NCI-H774 (cell line): ENCODE measurements at regions not wholly inside any gene's neighbourhood (a gene's known extent, or its start where the extent isn't known, plus 50 kb on each side); places are given as distances from the start of the nearest gene placed in this dataset.
"Not testable (repeated sequence)": the region's sequence is repeated elsewhere in the genome, so short reads cannot be mapped to it uniquely, and the experiment has no call there.

Source experiments
- DNase-seq: peaks from one replicate; lab custom pipeline; 2025; lab: John Stamatoyannopoulos, UW

DNA sequence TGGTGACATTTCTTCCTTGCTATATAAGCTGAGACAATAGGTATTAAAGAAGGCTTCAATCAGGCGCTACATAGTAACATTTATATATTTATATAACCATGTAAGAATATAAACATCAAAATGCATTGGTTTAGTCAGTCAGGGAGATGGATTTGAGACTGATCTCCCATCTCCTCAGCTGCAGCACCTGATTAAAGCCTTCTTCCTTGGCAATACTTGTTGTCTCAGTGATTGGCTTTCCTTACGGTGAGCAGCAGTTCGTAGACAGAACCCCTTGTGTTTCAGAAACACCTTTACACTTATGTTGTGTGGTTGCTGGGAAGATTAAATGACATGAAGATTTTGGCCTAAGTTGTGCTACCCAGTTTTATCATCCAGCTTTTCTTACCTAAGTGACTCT, 323.3 kb upstream of the DUSP10 start:
- DNase-seq: no peak

DNA sequence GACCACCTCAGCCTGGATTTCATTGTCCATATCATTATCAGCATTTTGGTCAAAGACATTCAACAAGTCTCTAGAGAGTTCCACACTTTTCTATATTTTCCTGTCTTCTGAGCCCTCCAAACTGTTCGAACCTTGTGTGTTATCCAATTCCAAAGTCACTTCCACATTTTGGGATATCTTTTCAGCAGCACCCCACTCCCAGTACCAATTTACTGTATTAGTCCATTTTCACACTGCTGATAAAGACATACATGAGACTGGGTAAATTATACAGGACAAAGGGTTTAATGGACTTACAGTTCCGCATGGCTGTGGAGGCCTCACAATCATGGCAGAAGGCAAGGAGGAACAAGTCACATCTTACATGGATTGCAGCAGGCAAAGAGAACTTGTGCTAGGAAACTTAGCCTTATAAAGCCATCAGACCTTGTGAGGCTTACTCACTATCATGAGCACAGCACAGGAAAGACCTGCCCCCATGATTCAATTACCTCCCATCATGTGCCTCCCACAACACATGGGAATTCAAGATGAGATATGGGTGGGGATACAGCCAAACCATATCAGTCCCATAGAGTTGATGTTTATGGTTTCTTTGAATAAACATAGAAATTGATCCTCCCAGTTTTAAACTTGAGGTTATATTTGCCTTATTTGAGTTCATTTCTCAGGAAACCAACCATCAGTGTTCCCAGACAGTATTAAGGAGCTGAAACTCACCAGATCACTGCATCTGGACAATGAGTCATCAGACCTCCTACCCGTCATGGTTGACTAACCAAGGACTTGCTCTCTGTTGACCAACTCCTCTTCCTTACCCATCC, 322.7 kb upstream of the DUSP10 start:
- no peak for DNase-seq

DNA sequence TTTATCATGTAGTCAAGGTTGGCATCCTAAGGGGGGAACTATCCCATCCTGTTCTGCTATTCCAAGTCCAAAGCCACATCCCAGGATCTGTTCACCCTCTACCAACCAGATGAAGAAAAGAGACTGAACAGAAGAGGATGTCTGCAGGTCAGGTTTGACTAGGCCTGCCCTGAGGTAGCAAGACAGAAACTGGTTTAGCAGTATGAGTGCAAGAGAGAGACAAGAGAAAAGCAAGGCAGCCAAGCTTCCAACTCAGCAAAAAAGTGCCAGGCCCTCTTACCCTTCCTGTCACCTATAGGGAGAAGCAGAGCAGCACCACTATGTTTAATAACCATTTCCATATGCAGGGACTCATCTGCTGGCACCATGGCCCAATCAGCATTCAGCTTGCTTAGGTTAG, 320.8 kb upstream of the DUSP10 start:
- DNase-seq: no peak

DNA sequence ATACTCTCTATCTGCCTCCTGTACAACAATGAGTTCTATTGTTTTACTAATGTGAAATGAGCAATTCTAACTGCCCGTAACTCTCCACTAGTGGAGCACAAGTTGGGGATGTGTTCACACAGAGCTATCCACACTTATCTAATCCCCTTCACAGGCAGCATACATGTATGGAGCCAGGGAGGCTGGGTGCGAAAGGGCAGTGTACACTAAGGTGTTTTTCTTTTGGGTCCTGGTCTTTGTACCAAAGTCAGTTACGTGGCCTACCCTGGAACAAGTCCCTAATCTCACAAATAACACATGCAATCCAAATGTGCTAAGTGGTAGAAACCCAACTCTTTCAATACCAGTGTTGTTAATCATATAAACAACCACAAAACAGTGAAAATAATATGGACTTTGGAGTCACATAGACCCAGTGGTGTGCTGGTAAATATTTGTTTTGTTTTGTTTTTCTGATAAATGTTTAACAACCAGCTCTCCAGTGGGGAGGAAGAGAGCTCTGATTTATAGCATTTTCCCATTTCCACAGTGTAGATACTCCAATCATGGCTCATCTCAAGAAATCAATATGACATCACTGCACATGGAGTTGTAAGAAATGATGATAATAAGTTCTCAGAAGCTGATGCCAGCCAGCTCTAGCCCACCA, 319.9 kb upstream of the DUSP10 start:
- no peak for DNase-seq

DNA sequence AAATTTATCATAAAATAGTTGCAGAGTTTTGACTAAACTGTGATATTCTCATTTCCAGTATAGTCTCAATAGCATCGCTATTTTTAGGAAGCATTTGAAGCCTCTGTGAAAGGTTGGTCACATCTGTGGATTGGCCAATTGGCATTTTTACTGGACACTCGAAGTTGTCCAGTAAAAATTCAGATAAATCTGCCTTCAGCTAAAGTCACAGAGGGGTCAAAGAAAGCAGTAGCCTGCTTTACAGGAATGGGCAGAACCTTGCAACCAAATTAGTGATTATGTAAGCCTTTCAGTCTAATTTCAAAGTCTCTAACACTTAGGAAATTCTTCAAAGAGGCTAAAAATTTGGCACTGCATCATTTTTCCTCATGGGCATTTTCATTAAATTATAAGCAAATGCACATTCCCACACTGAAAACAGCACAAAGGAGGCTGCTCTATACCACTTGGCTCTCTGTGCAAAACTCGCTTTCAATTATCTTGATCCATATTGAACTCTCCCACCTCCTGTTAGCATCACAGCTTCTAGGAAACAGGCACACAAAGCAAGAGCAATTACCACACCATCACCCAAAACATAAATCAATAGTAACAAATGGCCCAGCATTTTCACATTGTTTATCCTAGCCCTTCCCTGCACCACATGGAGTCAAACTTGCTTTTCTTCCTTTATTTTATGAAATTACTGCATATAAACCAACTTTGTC, 318.5 kb upstream of the DUSP10 start:
- DNase-seq: peak; percentile 28

DNA sequence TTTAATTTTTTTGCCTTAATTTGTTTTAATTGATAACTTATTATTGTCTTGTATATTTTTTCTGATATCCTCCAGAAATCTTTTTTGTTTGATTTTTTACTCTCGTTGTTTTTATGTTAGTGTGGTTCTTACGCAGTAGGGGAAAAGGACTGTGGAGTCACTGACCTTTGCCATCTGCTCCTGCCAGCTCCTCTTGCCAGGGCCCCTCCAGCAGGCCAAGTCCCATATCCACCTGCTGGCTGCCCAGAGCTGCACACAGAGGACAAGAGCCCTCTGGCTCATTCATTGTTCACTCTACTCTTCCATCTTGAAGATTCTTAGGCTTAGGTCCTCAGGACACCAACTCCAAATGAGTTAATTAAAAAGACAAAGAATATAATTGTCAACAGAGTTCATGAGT, 316.4 kb upstream of the DUSP10 start:
- no peak for DNase-seq

DNA sequence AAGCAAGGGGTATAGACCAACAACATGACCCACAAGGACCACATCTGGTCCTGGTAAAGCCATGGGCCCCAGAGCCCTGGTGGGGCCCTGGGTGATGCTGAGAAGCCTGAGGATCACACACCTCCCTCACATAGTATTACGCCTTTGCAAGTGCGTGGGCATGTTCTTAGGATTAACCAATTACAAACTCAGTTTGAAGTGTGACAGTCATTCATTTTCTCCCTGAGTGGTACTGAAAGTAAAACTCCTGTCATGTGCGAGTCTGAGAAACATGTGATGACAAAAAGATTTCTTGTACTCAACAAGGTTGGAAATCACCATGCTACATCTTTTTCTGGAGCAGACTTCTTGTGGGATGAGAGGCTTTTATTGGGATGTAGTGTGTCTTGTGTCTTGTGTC, 315.3 kb upstream of the DUSP10 start:
- no peak for DNase-seq

DNA sequence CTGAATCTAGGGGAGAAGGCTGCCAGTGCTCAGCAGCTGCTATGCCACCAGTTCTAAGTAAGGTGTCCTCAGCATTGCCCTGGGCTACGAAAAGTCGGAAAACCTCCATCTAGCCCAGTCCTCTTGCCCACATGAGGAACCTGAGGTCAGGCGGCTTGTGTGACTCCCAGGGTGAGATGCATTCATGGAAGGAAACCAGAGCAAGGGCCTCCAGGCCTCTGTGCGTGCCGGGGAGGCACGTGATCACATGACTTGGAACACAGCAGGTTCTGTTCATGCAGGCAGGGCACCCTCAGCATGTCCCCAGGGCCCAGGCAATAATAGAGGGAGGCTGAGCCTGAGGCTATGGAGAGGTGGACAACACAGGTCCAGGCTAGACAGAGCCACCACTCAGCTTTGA, 312.5 kb upstream of the DUSP10 start:
- no peak for DNase-seq

DNA sequence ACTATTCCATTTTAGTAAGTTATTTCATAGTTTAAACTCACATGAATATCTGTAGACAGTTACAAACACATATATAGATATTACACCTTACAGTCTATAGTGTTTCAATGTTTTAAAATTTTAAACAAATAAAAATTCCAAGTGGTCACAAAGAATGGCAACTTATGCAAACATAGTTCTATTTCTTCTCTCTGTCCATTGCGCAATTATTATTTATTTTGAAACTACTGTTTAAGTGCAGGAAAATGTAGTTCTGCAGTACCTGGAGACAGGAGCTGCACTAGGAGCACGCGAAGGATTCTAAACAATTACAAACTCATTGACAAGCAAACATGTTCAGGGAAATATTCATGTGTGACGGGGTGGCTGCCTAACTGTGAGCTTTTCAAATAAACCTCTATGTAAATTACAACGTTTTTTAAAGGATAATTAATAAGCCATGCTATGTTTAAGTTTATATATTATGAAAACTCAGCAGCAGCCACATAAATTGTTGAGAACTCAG, 312.0 kb upstream of the DUSP10 start:
- DNase-seq: no peak

DNA sequence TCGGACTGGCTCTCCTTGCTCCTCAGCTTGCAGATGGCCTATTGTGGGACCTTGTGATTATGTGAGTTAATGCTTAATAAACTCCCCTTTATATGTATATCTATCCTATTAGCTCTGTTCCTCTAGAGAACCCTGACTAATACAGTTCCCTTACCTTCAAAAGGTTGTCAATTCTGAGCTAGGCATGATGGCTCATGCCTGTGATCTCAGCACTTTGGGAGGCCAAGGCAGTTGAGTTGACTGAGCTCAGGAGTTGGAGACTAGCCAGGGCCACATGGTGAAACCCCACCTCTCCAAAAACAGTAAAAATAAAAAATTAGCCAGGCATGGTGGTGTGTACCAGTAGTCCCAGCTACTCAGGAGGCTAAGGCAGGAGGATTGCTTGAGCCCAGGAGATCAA, 309.4 kb upstream of the DUSP10 start:
- DNase-seq: not testable (repeated sequence)

DNA sequence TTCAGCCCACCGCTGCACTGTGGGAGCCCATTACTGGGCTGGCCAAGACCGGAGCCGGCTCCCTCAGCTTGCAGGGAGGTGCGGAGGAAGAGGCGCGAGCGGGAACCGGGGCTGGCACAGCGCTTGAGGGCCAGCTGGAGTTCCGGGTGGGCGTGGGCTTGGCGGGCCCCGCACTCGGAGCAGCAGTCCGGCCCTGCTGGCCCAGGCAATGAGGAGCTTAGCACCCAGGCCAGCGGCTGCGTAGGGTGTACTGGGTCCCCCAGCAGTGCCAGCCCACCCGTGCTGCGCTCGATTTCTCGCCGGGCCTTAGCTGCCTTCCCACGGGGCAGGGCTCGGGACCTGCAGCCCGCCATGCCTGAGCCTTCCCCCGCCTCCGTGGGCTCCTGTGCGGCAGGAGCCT, 307.8 kb upstream of the DUSP10 start:
- not testable (repeated sequence) for DNase-seq

DNA sequence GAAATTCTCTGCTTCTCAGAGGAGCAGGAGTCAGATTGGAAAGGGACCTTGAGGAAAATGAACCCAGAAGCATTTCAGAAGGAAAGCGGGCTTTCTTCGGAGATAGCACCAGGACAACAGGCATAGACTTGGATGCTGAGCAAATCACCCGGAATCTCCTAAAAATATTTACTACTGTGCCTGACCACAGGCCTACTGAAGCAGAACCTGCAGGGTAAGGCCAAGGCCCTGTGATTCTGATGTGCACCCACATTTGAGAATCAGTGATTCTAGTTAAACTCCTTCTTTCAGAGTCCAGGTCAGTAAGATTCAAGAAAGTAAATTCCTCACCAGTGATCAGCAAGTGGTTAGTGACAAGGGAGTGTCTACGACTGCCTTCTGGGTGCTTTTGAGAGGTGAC, 307.3 kb upstream of the DUSP10 start:
- DNase-seq: no peak

DNA sequence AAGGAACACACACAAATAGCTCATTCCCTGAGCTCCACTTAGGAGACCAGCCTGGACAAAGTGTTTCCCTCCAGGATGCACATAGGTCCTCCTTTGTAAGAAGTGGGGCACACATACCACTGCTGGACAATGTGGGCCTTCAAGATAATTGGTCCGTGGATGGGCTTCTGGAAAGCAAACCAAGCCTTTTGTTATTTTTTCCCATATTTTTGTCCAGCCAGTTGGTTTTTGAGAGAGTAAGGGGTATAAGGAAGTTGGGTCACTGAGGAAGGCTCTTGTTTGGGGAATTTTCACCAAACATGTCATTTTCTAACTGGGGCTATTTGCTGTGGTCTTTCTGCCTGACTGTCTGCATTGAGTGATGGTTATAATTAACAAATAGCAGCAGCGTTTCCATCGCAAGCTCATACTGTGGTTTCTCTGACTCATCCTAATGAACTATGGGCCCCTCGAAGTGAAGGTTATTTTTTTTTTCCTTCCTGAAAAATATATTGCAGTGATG, 306.3 kb upstream of the DUSP10 start:
- DNase-seq: no peak

DNA sequence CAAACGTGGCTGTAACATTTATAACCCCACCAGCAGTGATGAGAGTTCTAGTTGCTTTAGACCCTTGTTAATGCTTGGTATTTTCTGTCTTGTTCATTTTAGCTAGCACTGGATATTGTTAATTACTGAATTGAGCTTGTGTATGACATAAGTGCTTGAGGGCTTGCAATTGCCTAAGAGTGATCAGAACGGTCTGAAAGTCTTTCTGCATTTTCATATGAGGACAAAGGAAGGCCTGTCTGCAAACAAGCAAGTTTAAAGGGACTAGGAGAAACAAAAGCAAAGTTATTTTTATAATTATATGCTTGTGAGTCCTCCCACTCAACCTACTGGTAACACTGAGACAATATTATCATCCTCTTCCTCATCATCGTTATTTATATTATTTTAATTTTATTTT, 305.5 kb upstream of the DUSP10 start:
- no peak for DNase-seq

DNA sequence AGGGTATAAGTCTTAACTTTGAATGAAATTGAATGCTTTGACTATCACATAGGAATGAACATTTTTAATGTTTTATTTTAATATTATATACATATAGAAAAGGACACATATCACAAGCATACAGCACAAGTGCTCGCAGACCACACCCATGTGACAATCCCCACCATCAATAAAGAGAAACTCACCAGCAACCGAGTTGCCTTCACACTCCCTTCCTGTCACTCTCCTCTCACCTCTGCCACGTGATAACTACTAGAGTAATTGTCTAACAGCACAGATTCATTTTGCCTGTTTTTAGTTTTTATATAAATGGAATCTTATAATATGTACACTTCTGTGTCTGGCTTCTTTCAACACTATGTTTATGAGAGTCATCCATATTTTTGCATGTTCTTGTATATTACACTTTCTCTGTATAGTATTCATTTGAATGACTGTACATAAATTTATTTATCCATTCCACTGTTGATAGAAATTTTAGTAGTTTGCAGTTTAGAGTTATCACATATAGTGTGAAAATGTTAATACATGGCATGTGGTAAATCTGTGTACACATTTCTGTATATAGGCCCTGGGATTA, 304.9 kb upstream of the DUSP10 start:
- DNase-seq: no peak

DNA sequence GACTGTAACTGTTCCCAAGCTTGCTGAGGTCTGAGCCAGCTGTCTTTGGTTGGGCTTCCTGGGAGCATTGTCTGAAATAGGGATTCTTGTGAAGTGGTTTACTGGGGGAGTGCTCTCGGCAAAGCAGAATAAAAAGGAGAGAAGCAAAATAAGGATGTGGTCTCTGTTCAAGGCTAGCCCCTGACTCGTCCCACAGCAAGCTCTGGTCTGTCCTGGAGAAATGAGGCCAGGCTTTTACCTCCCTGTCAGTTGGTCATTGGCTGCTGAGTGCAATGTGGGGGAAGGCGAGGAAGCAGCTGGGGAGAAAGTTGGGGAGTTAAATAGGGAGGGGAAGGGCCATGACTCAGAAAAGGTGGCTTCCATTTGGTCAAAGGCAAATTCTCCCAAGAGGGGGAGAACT, 303.9 kb upstream of the DUSP10 start:
- DNase-seq: no peak

DNA sequence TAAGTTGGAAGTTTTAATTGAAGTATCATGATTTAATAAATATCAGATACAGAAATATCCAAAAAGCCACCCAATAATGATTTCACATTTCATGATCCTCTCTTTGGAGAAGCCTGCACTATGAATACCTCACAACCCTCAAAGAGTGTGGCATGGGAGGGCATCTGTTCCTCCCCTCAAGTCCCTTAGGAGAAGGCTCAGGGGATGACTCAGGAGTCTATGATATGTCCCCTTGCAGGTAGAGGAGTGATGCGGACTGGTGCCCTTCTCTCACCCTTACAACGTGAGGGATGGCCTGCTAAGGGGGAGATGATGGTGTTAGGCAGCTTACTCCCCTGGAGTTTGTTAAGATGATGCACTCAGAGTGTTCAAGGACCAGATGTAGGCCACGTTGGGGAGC, 303.3 kb upstream of the DUSP10 start:
- no peak for DNase-seq

DNA sequence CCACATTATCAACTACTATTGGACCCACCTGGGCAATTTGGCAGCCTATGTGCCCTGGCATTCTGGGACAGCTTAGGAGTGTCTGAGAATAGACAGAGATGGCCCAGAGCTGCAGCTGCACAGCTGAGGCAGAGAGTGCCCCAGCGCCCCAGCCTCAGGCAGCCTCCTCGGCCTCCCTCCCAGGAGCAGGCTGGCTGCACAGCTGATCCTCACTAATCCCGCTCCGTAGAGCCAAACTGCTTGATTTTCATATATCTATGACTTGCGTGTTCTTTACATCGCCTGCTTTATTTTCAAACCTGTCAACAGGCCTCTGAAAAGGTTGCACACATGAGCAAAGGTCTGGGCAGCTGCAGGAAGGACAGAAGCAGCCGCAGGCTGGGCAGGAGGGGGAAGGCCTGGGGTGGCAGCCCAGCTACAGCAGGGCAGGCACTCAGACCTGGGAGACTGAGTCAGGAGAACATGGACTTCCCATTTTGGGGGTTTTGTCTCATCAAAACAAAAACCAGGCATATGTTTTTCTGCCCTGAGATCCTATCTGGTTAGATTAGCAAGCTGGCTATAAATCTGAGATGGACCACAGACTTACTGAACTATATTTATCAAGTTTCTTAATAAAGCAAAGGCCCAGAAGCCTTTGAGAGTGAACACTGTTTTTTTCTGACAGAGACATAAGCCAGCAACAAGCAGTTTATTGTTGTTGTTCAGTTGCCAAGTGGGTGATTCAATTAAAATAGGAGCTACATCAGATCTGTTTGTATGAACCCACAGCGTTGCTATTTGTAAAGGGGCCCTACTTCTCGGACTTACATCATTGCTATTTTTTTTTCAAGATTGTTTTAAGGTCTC, 301.8 kb upstream of the DUSP10 start:
- no peak for DNase-seq

DNA sequence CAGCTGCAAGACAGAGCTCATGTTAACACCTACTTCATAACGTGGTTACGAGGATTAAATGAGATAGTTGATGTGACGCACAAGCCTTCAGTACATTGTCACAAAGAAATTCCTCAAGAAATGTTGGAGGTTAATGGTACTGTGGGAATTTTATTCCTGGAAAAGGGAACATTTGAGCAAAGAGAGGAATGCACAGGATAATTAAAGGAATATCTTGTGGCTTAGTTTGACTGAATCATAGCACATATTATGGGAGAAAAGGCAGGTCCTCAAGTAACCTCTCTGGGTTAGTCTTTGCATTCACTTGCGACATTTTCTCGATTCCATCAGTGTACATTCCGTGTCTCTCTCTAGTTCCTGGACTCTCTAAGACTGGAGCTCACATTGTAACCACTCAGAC, 300.2 kb upstream of the DUSP10 start:
- DNase-seq: no peak

DNA sequence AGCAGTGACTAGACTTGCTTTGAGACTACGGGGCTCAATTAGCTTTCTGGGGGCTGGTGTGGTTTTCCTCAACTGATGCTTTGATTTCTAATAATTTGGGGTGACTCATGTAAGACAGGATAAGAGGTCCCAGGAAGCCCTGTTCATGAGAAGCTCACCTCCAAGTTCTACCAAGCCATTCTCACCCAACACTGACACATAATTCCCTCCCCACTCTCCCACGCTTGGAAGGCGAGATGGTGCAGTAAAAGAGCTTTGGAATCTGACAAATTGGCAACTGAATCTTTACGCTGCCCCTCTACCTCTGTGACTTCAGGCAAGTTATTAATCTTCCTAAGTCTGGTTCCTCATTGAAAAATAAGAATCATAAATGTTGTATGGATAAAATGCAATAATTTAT, 299.1 kb upstream of the DUSP10 start:
- DNase-seq: no peak

DNA sequence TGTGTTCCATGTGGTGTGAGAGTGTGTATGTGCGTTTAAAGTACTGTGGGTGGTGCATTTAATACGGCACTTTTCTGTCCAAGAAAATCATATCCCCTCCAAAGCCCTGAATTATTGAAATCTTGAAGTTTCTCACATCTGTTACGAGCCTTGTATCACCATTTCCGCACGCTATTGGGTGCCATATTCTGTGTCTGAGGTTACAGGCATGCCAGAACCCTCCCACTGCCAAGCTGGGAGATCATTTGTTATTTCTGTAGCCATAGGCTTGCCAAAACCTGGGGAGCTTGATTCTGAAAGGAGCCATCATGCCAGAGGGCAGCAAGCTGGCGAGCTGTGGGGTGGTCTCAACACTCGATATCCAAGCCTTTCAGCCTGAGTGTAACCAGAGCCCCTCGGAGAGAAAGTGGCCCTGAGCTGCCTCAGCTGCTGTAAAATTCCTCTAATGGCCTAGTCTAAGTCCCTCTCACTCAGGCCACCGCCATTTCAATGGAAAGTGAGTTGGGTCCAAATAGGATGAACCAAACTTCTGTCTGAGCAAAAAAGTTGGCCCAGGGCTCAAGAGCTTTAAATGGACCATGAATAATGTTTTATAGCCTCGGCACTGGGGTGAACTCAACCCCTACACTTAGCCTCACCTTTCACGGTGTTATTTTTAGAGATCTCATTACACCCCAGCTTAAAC, 298.4 kb upstream of the DUSP10 start:
- no peak for DNase-seq
